KMS-11 (cell line): ENCODE measurements at regions not wholly inside any gene's neighbourhood (a gene's known extent, or its start where the extent isn't known, plus 50 kb on each side); places are given as distances from the start of the nearest gene placed in this dataset.

Experiments used
- H2AFZ ChIP-seq: fragments of 200-600 bp; sonication (generic); 2 replicates; pipeline ENCODE4 v1.6.1; 2016; ENCODE audit warnings: antibody characterized with exemption, mixed run types, low read depth
- H3K27ac ChIP-seq: fragments of 200-600 bp; sonication (generic); 2 replicates; pipeline ENCODE4 v1.6.1; 2016; ENCODE audit warnings: mild to moderate bottlenecking, mixed run types
- H3K27me3 ChIP-seq: fragments of 200-600 bp; sonication (generic); 2 replicates; pipeline ENCODE4 v1.6.1; 2017; ENCODE audit warnings: mild to moderate bottlenecking, low read depth, mixed run types, moderate library complexity; ENCODE audit not compliant: insufficient read depth
- H3K36me3 ChIP-seq: fragments of 200-600 bp; sonication (generic); 2 replicates; pipeline ENCODE4 v1.6.1; 2017; ENCODE audit warnings: mild to moderate bottlenecking, mixed run types; ENCODE audit not compliant: insufficient read depth
- H3K4me1 ChIP-seq: fragments of 200-600 bp; sonication (generic); 2 replicates; pipeline ENCODE4 v1.6.1; 2016; ENCODE audit warnings: mild to moderate bottlenecking, low read depth, mixed run types; ENCODE audit not compliant: poor library complexity, severe bottlenecking
- H3K4me2 ChIP-seq: fragments of 200-600 bp; sonication (generic); 2 replicates; pipeline ENCODE4 v1.7.0; 2016; ENCODE audit warnings: mild to moderate bottlenecking, mixed run types
- H3K4me3 ChIP-seq: fragments of 200-600 bp; sonication (generic); IDR thresholded peaks from 2 replicates; pipeline ENCODE4 v1.6.1; 2017; ENCODE audit warnings: low read depth, low read length, mixed read lengths; ENCODE audit not compliant: insufficient read depth
- H3K79me2 ChIP-seq: fragments of 200-600 bp; sonication (generic); 2 replicates; pipeline ENCODE4 v1.6.1; 2016; ENCODE audit warnings: low read depth, mixed run types; ENCODE audit not compliant: insufficient read depth
- H3K9ac ChIP-seq: fragments of 200-600 bp; sonication (generic); 2 replicates; pipeline ENCODE4 v1.6.1; 2016; ENCODE audit warnings: mild to moderate bottlenecking, mixed run types
- H4K20me1 ChIP-seq: fragments of 200-600 bp; sonication (generic); 2 replicates; pipeline ENCODE4 v1.6.1; 2016; ENCODE audit warnings: mild to moderate bottlenecking, mixed run types; ENCODE audit not compliant: insufficient read depth
- CTCF ChIP-seq: fragments of 200-600 bp; sonication (generic); conservative IDR thresholded peaks from 2 replicates; pipeline ENCODE4 v1.6.1; 2017; ENCODE audit warnings: low read depth, mild to moderate bottlenecking, antibody characterized with exemption, low read length, moderate library complexity, mixed read lengths

GRCh38 chrX:33909836-33910235, 222.3 kb downstream of the FAM47A start:
- TF ChIP-seq CTCF, result no peak
- Histone ChIP-seq H3K9ac (no peak overlapping the region), H4K20me1 (no peaks in the 10 kb centered on the region), H3K36me3 (no peaks in the 10 kb centered on the region), H3K27ac (no peak overlapping the region), H3K4me2 (no peak overlapping the region), H3K79me2 (no peaks in the 10 kb centered on the region), H3K27me3 (no peaks in the 10 kb centered on the region), H3K4me3 (no peak overlapping the region), H2AFZ (no peak overlapping the region), H3K4me1 (no peaks in the 10 kb centered on the region)

GRCh38 chrX:33908898-33909297, 223.2 kb downstream of the FAM47A start:
- H3K4me1 ChIP-seq, result no peaks in the 10 kb centered on the region

GRCh38 chrX:33908074-33908473, 224.0 kb downstream of the FAM47A start:
- Histone ChIP-seq H3K79me2 (no peaks in the 10 kb centered on the region), H3K27me3 (no peaks in the 10 kb centered on the region), H4K20me1 (no peaks in the 10 kb centered on the region), H3K4me2 (no peak overlapping the region), H3K9ac (no peak overlapping the region), H2AFZ (no peak overlapping the region), H3K4me3 (no peak overlapping the region), H3K36me3 (no peaks in the 10 kb centered on the region), H3K4me1 (no peaks in the 10 kb centered on the region), H3K27ac (no peak overlapping the region)
- no peak for TF ChIP-seq CTCF

More at GRCh38 chrX:33908898-33909297, 223.2 kb downstream of the FAM47A start:
- Histone ChIP-seq H3K4me3 (no peak overlapping the region), H3K27me3 (no peaks in the 10 kb centered on the region), H3K79me2 (no peaks in the 10 kb centered on the region), H3K9ac (no peak overlapping the region), H4K20me1 (no peaks in the 10 kb centered on the region), H2AFZ (no peak overlapping the region), H3K36me3 (no peaks in the 10 kb centered on the region), H3K4me2 (no peak overlapping the region), H3K27ac (no peak overlapping the region)
- no peak for TF ChIP-seq CTCF

GRCh38 chrX:33906971-33907370, 225.1 kb downstream of the FAM47A start:
- Histone ChIP-seq H3K79me2 (no peaks in the 10 kb centered on the region), H3K4me2 (no peak overlapping the region), H4K20me1 (no peaks in the 10 kb centered on the region), H3K27ac (no peak overlapping the region), H3K4me1 (no peaks in the 10 kb centered on the region), H3K27me3 (no peaks in the 10 kb centered on the region), H3K36me3 (no peaks in the 10 kb centered on the region), H3K4me3 (no peak overlapping the region), H3K9ac (no peak overlapping the region), H2AFZ (no peak overlapping the region)
- TF ChIP-seq CTCF, result no peak
